ENCODE measurements at regions not wholly inside any gene's neighbourhood (a gene's known extent, or its start where the extent isn't known, plus 50 kb on each side); places are given as distances from the start of the nearest gene placed in this dataset.

DNA sequence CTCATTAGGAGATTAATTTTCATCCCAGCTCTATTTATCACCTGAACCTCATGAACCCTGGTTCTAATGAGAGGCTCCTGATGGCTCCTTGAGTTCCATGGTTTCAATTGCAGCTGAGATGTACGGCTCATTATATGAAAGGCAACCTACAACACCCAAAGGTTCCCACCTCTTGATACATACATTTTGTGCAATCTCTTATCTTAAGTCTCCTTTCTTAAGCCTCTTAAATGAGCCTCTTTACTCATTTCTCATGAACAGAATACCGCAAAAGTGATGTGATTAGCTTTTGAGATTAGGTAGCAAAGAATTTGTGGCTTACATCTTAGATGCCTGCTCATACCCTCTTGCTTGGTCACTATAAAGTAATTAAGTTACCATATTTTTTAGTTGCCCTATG, 1964.0 kb upstream of the CDH6 start:
- in situ Hi-C loops (cut with MboI; ENCODE audit: low sequenced_read_pairs, unreplicated experiment) = no loop called here
- TF ChIP-seq, protein P1, sequence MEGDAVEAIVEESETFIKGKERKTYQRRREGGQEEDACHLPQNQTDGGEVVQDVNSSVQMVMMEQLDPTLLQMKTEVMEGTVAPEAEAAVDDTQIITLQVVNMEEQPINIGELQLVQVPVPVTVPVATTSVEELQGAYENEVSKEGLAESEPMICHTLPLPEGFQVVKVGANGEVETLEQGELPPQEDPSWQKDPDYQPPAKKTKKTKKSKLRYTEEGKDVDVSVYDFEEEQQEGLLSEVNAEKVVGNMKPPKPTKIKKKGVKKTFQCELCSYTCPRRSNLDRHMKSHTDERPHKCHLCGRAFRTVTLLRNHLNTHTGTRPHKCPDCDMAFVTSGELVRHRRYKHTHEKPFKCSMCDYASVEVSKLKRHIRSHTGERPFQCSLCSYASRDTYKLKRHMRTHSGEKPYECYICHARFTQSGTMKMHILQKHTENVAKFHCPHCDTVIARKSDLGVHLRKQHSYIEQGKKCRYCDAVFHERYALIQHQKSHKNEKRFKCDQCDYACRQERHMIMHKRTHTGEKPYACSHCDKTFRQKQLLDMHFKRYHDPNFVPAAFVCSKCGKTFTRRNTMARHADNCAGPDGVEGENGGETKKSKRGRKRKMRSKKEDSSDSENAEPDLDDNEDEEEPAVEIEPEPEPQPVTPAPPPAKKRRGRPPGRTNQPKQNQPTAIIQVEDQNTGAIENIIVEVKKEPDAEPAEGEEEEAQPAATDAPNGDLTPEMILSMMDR (IDR thresholded peaks at IDR 0.05; ENCODE audit: borderline replicate concordance, control extremely low read depth, extremely low read depth, insufficient read depth, missing control alignments) = no peak
- no peak for DNase-seq (ENCODE audit: low spot score)

DNA sequence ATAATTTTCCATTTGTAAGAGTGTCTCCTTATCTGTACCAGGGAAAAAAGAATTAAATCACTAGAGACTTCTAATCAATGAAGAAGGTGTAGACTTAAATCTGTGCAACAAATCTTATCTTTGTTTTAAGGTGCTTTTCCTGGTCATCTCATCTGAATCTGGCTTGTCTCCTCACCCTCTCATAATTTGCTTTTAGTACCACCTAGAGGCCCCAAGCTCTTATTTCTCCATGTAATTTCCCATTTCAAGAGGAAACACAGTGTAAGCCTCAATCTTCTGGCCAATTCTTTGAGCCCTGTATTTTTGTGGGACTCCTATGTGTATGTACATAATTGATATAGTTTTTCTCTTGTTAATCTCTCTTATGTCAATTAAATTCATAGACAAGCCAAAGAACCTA, 1975.3 kb upstream of the CDH6 start:
- no peak for DNase-seq (ENCODE audit: low spot score)
- TF ChIP-seq, protein P1 (IDR thresholded peaks at IDR 0.05; ENCODE audit: borderline replicate concordance, control extremely low read depth, extremely low read depth, insufficient read depth, missing control alignments) = no peak
- in situ Hi-C loops (cut with MboI; ENCODE audit: low sequenced_read_pairs, unreplicated experiment) = no loop called here

DNA sequence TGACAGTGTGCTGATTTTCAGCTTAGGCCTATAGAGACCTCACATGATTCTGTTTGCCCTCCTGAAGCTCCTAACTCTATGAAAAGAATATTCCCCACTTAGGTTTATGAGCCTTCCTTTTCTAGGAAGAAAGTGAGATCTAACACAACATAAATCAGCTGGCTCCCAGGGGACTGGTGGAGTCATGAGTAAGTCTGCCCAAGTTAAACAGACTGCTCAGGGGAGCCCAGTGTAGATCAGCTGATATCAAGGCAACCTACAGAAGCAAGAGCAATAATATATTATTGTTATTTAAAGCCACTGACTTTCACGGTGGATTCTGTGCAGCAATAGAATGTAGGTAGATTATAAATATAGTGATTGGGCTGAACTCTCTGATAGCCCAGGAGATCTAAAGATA, 1978.6 kb upstream of the CDH6 start:
- TF ChIP-seq, protein P1 (IDR thresholded peaks at IDR 0.05; ENCODE audit: borderline replicate concordance, control extremely low read depth, extremely low read depth, insufficient read depth, missing control alignments) = no peak
- in situ Hi-C loops (cut with MboI; ENCODE audit: low sequenced_read_pairs, unreplicated experiment) = no loop called here

DNA sequence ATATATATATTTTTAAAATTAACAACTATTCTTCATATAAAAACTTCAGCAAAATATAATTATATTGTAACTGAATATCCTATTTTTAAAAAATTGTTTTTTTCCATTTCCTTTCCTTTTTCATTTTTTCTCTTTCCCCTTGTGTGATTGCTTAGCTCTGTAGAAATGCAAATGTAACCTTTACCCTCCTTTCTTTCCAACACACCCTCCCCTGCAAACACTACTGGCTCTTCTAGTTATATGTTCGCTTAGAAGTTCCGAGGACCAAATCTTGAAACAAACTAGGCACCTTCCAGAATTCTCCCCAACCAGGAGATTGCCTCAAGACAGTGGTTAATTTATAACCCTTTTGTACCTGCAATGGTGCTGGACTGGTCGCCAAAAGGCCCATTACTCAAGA, 1980.0 kb upstream of the CDH6 start:
- TF ChIP-seq, protein P1 (IDR thresholded peaks at IDR 0.05; ENCODE audit: borderline replicate concordance, control extremely low read depth, extremely low read depth, insufficient read depth, missing control alignments) = no peak
- in situ Hi-C loops (cut with MboI; ENCODE audit: low sequenced_read_pairs, unreplicated experiment) = no loop called here
- no peak for DNase-seq (ENCODE audit: low spot score)

More for the DNA sequence above, 1978.6 kb upstream of the CDH6 start:
- no peak for DNase-seq (ENCODE audit: low spot score)

DNA sequence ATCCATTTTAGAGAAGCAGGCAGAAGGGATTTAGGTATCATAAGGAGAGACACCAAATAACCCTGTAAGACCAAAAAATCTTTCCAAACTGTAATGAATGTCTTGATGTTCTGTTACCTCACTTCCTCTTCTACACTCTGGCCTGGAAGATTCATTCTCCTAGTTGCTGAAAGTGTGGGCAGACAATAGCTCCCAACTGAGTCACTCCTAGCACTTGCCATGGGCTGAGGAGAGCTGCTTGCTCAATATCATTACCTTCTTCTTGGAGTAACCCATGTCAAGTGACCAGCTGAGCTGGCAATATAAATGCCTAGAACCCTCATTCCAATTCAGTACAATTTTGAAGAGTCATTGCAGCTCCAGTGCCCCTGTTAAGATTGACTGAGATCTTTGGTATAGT, 1985.5 kb upstream of the CDH6 start:
- TF ChIP-seq, protein P1 (IDR thresholded peaks at IDR 0.05; ENCODE audit: borderline replicate concordance, control extremely low read depth, extremely low read depth, insufficient read depth, missing control alignments) = no peak
- no peak for DNase-seq (ENCODE audit: low spot score)
- in situ Hi-C loops (cut with MboI; ENCODE audit: low sequenced_read_pairs, unreplicated experiment) = no loop called here

DNA sequence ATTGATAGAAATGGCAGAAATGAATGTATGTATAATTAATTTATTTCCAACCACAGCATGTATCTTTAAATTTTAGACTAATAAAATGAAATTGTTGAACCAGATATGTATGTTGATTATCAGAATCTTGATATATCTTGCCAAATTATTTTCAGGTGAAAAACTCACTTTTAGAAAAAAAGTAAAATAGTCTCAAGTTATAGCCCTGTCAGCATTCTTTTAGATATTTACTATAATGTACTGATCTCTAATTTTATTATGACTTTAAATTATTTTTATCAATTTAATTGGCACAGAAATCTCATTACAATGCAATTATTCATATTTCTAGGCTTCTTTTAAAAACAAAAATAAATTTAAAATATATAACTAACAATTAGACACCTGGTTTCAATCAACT, 1990.4 kb upstream of the CDH6 start:
- no peak for DNase-seq (ENCODE audit: low spot score)
- TF ChIP-seq, protein P1 (IDR thresholded peaks at IDR 0.05; ENCODE audit: borderline replicate concordance, control extremely low read depth, extremely low read depth, insufficient read depth, missing control alignments) = no peak
- in situ Hi-C loops (cut with MboI; ENCODE audit: low sequenced_read_pairs, unreplicated experiment) = no loop called here

Data from GM13976 (cell line).